ENCODE measurements at regions not wholly inside any gene's neighbourhood (a gene's known extent, or its start where the extent isn't known, plus 50 kb on each side); places are given as distances from the start of the nearest gene placed in this dataset.

- FAIRE-seq (no peak), DNase-seq (ENCODE audit: low read depth, low spot score) (no peak)
- no peak for TF ChIP-seq MYC (IDR thresholded peaks at IDR 0.05; ENCODE audit: low read depth, low read length)
- TF ChIP-seq GATA2 (IDR thresholded peaks at IDR 0.05; ENCODE audit: insufficient read depth, insufficient read length, low read depth, low read length): no peak
- no peak for TF ChIP-seq FOS (IDR thresholded peaks at IDR 0.05; ENCODE audit: borderline replicate concordance, insufficient read depth, low read length)
- TF ChIP-seq JUN (IDR thresholded peaks at IDR 0.05; ENCODE audit: borderline replicate concordance, insufficient read depth, insufficient read length, low read depth): no peak
- no peaks in the 10 kb centered on the region for H3K9me3 ChIP-seq (replicated peaks; ENCODE audit: control insufficient read depth, insufficient read depth, low read length)
- POLR2A ChIA-PET: no interaction called here
- H3K4me3 ChIP-seq (replicated peaks in 1 of 3; ENCODE audit: insufficient read depth in 1 of 3, low read depth in 1 of 3, low read length in 3 of 3): no peak overlapping the region
- H3K36me3 ChIP-seq (ENCODE audit: control insufficient read depth in 2 of 2, extremely low read depth in 1 of 2, insufficient read depth in 2 of 2, low read length in 2 of 2): no peaks in the 10 kb centered on the region
- H3K4me1 ChIP-seq (ENCODE audit: control insufficient read depth, extremely low read depth, insufficient read depth, low read length): no peaks in the 10 kb centered on the region
- H3K9me1 ChIP-seq (replicated peaks; ENCODE audit: control insufficient read depth, extremely low read depth, insufficient read depth, low read length): no peaks in the 10 kb centered on the region
- H3K27me3 ChIP-seq (ENCODE audit: control insufficient read depth in 2 of 2, insufficient read depth in 2 of 2, low read length in 2 of 2): no peaks in the 10 kb centered on the region
- no TSS peak for BruUV-seq (replicated peaks)
- no peak overlapping the region for H3K4me2 ChIP-seq (ENCODE audit: insufficient read depth, low read length)
- no peak overlapping the region for H2AFZ ChIP-seq (ENCODE audit: low read depth, low read length)
- no peaks in the 10 kb centered on the region for H4K20me1 ChIP-seq (replicated peaks; ENCODE audit: control insufficient read depth, extremely low read depth, insufficient read depth, low read length)
- intact Hi-C loops (cut with micrococcal nuclease) (no loop called here), dilution Hi-C loops (cut with MboI; ENCODE audit: extremely low pct_ligation_motif_present, low sequenced_read_pairs) (no loop called here)
- no peak overlapping the region for H3K27ac ChIP-seq (ENCODE audit: insufficient read depth, low read depth, low read length)
- H3K9ac ChIP-seq (replicated peaks; ENCODE audit: extremely low read depth, insufficient read depth, low read length): no peak overlapping the region
- H3K79me2 ChIP-seq (ENCODE audit: control insufficient read depth, insufficient read depth, low read length): no peaks in the 10 kb centered on the region
- CTCF ChIA-PET: interaction anchor here (1.2 kb wide), 1 partner anchor 14 kb away, joined by 3 read pairs; no protein-coding TSS in a partner anchor
Measured at GRCh38 chr4:126419266-126419665, 1104.5 kb downstream of the FAT4 start.

- H3K79me2 ChIP-seq (ENCODE audit: control insufficient read depth, insufficient read depth, low read length): no peaks in the 10 kb centered on the region
- H3K4me2 ChIP-seq (ENCODE audit: insufficient read depth, low read length): no peak overlapping the region
- no peaks in the 10 kb centered on the region for H3K4me1 ChIP-seq (ENCODE audit: control insufficient read depth, extremely low read depth, insufficient read depth, low read length)
- no peaks in the 10 kb centered on the region for H3K27me3 ChIP-seq (ENCODE audit: control insufficient read depth in 2 of 2, insufficient read depth in 2 of 2, low read length in 2 of 2)
- H3K36me3 ChIP-seq (ENCODE audit: control insufficient read depth in 2 of 2, extremely low read depth in 1 of 2, insufficient read depth in 2 of 2, low read length in 2 of 2): no peaks in the 10 kb centered on the region
- no peaks in the 10 kb centered on the region for H3K9me3 ChIP-seq (replicated peaks; ENCODE audit: control insufficient read depth, insufficient read depth, low read length)
- H3K9ac ChIP-seq (replicated peaks; ENCODE audit: extremely low read depth, insufficient read depth, low read length): no peak overlapping the region
- DNase-seq (ENCODE audit: low read depth, low spot score) (no peak), FAIRE-seq (no peak)
- no peak overlapping the region for H3K27ac ChIP-seq (ENCODE audit: insufficient read depth, low read depth, low read length)
- no peaks in the 10 kb centered on the region for H3K9me1 ChIP-seq (replicated peaks; ENCODE audit: control insufficient read depth, extremely low read depth, insufficient read depth, low read length)
- H4K20me1 ChIP-seq (replicated peaks; ENCODE audit: control insufficient read depth, extremely low read depth, insufficient read depth, low read length): no peaks in the 10 kb centered on the region
- ChIA-PET POLR2A (no interaction called here), CTCF (no interaction called here)
- intact Hi-C loops (cut with micrococcal nuclease) (no loop called here), dilution Hi-C loops (cut with MboI; ENCODE audit: extremely low pct_ligation_motif_present, low sequenced_read_pairs) (no loop called here)
- H2AFZ ChIP-seq (ENCODE audit: low read depth, low read length): no peak overlapping the region
- no peak for TF ChIP-seq GATA2 (IDR thresholded peaks at IDR 0.05; ENCODE audit: insufficient read depth, insufficient read length, low read depth, low read length)
- TF ChIP-seq POLR2A (IDR thresholded peaks at IDR 0.05; ENCODE audit: low read depth, low read length): no peak
- TF ChIP-seq CTCF (IDR thresholded peaks at IDR 0.05; ENCODE audit: extremely low read depth in 1 of 2, insufficient read depth in 1 of 2, low read depth in 1 of 2, low read length in 2 of 2): no peak
- TF ChIP-seq MYC (IDR thresholded peaks at IDR 0.05; ENCODE audit: low read depth, low read length): no peak
- TF ChIP-seq JUN (IDR thresholded peaks at IDR 0.05; ENCODE audit: borderline replicate concordance, insufficient read depth, insufficient read length, low read depth): no peak
- TF ChIP-seq, protein P1, sequence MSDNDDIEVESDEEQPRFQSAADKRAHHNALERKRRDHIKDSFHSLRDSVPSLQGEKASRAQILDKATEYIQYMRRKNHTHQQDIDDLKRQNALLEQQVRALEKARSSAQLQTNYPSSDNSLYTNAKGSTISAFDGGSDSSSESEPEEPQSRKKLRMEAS (IDR thresholded peaks at IDR 0.05; ENCODE audit: insufficient read depth, insufficient read length): no peak
- no peak for TF ChIP-seq EZH2 (IDR thresholded peaks at IDR 0.05; ENCODE audit: borderline replicate concordance, low read depth, low read length, severe bottlenecking)
- no peak for TF ChIP-seq FOS (IDR thresholded peaks at IDR 0.05; ENCODE audit: borderline replicate concordance, insufficient read depth, low read length)
- TF ChIP-seq POLR2AphosphoS5 (IDR thresholded peaks at IDR 0.05; ENCODE audit: insufficient read depth, low read depth, low read length): no peak
- no TSS peak for BruUV-seq (replicated peaks)
- no peak overlapping the region for H3K4me3 ChIP-seq (replicated peaks in 1 of 3; ENCODE audit: insufficient read depth in 1 of 3, low read depth in 1 of 3, low read length in 3 of 3)
Measured at GRCh38 chr4:126427853-126428252, 1113.1 kb downstream of the FAT4 start.
